OCI-LY3 (cell line): ENCODE measurements at regions not wholly inside any gene's neighbourhood (a gene's known extent, or its start where the extent isn't known, plus 50 kb on each side); places are given as distances from the start of the nearest gene placed in this dataset.

ENCODE experiments used
- CTCF ChIP-seq: fragments of 200-600, 300-600 bp; sonication (generic); IDR thresholded peaks from 2 replicates; pipeline ENCODE4 v1.5.1; 2014; ENCODE audit warnings: antibody characterized with exemption, low read length, low read depth
- EZH2phosphoT487 ChIP-seq: fragments of 200-600 bp; shearing (Covaris generic); IDR thresholded peaks from 2 replicates; pipeline ENCODE4 v1.6.1; 2018; ENCODE audit warnings: antibody characterized with exemption, mixed run types, low read depth

- no peak for TF ChIP-seq CTCF
- no peak for TF ChIP-seq EZH2phosphoT487
Measured at GRCh38 chr2:66105066-66105753, 329.7 kb upstream of the MEIS1 start.
